Fibroblast of skin of back (primary cell): ENCODE measurements at regions not wholly inside any gene's neighbourhood (a gene's known extent, or its start where the extent isn't known, plus 50 kb on each side); places are given as distances from the start of the nearest gene placed in this dataset.
"Not testable (repeated sequence)": the region's sequence is repeated elsewhere in the genome, so short reads cannot be mapped to it uniquely, and the experiment has no call there.

Source experiments
- DNase-seq: peaks from one replicate; pipeline ENCODE4 v3.0.0-alpha.2; 2013

DNA sequence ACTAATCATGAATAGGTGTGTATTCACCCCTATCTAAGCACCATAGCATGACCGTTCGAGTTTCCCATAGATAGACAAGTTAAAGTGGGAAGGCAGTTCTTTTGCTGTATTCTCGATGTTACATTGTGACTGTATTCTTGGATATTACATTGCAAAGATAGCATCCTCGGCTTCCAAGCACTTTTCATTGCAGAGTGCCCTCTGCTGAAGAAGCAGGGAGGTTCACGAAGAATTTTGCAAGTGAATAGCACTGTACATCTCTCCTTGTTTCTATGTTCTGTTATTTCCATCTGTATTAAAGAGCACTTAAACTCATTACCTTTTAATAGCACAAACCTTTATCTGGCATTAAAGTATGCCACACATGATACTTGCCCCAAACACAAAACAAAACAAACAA, 426.7 kb upstream of the ARX start:
- DNase-seq: no peak

DNA sequence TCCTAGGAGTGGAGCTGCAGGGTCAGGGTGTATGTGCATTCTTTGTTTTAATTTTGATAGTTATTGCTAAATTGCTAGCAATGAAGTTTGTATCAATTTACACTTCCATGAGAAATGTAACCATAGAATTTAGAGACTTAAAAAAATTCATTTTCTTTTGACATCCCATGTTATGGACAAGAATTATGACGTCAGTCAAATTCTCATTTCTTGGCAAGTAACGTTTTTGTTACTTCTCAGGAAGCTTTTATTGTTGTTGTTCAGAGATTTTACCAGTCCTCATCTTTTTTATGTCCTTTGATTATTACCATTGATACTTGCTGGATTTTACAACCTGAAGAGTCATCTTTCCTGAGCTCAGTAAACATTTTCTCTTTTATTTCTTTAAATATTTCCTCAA, 417.5 kb upstream of the ARX start:
- DNase-seq: no peak

- no peak for DNase-seq
These were observed 416.6 kb upstream of the ARX start for GRCh38 chrX:25432396-25432795.

- DNase-seq: no peak
These were observed 412.2 kb upstream of the ARX start for GRCh38 chrX:25427873-25428555.

DNA sequence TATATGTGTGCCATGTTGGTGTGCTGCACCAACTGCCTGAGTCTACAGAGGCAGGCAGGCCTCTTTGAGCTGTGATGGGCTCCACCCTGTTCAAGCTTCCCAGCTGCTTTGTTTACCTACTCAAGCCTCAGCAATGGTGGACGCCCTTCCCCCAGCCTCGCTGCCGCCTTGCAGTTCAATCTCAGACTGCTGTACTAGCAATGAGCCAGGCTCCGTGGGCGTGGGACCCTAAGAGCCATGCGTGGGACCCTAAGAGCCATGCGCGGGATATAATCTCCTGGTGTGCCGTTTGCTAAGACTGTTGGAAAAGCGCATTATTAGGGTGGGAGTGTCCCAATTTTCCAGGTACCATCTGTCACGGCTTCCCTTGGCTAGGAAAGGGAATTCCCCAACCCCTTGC, 388.4 kb upstream of the ARX start:
- not testable (repeated sequence) for DNase-seq

- DNase-seq: no peak
These were observed 373.5 kb upstream of the ARX start for GRCh38 chrX:25389266-25389665.

DNA sequence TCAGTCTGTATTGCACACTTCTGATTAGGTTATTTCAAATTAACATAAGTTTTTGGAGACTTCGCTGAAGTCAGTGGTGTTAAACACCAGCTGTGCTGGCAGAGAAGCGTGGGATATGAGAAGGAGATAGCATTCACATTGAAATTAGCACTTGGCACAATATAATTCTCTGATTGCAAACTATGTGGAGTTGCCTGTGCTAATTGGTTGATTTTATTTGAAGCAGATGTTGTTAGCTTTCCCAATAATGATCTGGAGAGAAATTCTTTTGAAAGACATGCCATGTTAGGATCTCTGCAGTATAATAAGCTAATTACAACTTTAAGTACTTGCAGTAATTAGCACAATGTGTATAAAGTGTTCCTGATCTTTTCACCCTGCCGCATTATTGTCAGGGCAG, 367.4 kb upstream of the ARX start:
- DNase-seq: no peak

DNA sequence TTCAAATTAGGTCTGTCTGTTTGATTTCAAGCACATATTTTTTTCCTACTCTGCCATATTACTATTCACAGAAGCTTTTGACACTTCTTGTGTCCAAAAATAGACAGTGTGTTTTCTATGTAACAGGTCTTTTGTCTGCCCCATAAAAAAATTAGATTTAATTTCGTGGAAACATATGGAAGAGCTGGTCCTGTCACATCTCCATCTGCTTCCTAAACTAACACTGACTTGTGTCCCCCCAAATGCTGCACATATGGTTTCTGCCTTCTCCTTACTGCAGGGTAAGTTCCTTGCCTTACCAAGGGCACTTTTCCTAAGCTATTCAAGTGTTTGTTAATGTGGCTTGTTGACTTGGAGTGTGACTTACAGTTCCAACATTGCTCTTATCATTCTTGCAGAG, 340.7 kb upstream of the ARX start:
- DNase-seq: no peak

GRCh38 chrX:25344161-25344936, 328.6 kb upstream of the ARX start:
- no peak for DNase-seq

DNA sequence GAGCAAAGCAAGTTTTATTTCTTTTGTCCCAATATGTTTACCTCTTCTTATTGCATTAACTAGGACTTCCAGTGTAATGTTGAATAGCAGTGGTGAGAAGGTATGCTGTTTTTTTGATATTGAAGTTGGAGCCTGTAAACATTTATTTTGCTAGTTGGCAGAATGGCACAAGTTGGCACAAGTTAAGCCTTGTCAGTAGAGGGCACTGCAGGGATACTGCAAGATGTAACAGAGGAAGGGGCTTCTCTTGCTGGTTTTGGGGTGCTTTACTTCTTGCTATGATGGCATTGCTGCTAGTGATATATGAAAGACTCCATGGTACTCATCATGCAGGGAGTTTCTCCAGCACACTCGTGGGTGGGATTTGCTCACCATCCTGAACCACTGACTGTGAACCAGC, 327.3 kb upstream of the ARX start:
- DNase-seq: no peak

DNA sequence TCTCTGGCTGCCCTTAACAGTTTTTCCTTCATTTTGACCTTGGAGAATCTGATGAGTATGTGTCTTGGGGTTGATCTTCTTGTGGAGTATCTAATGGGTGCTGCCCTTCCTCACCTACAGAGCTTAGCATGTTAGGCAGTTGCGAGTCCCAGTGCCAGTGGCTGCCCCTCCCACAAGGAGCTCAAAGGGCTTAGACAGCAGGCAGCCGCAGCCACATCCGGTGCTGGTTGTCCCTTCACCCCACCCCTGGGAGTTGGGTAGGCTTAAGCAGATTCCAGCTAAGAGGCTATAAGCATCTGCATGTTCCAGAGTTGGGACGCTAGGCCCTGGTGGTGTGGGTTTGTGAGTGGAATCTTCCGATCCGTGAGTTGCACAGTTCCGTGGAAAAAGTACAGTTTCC, 322.1 kb upstream of the ARX start:
- no peak for DNase-seq

DNA sequence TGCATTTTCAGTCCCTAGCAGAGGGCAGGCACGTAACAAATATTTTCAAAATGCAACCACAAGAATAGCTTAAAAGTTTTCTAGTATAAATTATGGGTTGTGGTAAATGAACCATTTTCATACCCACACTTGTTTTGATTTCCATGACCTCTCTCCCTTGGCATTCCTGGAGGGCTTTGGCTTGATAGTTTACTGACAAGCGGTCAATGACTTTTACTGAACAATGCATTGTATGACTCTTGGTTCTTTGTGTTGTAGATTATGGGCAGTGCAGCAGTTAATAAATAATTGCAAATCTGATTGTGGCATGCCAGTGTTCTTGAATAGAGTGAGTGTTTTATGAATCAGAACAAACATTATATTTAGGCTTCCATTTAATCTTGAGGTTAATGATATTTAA, 285.2 kb upstream of the ARX start:
- no peak for DNase-seq

DNA sequence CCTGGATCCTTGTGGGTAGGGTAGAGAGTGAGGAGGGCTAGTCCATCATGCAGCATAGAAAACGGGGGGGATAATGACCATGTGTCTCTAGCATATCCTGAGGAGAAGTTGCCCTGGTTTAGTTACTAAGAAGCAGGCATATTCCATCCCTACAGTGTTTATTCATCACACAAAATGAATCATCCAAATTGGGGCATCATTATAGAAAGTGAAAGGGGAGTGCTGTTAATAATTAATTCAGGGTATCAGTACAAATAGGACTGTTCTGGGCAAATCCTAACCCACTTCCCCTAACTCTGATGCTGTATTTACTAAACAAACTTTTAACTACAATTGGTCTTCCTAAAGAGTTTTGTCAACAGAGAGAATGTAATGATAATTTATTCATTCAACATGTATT, 281.1 kb upstream of the ARX start:
- DNase-seq: no peak

DNA sequence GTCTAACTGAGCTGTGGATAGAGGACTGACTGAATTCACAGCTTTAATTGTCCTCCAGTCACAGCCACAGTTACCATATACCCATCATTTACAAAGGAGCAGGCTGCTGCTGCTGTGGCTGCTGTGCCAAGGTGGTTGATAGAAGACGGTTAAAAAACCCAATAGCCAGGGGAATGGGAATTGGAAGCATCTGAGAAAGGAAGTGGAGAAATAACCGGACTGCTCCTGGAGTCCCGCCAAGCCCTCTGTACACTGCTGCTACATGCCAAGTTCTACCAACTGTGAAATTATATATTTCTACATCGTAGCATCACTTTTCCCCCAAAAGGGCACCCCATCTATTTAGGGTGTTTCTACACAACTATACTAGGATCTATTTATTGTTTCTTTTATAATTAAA, 279.7 kb upstream of the ARX start:
- no peak for DNase-seq

GRCh38 chrX:25290132-25290531, 274.4 kb upstream of the ARX start:
- no peak for DNase-seq

- no peak for DNase-seq
These were observed 272.9 kb upstream of the ARX start for GRCh38 chrX:25288676-25289075.

GRCh38 chrX:25287521-25287920, 271.8 kb upstream of the ARX start:
- DNase-seq: no peak

DNA sequence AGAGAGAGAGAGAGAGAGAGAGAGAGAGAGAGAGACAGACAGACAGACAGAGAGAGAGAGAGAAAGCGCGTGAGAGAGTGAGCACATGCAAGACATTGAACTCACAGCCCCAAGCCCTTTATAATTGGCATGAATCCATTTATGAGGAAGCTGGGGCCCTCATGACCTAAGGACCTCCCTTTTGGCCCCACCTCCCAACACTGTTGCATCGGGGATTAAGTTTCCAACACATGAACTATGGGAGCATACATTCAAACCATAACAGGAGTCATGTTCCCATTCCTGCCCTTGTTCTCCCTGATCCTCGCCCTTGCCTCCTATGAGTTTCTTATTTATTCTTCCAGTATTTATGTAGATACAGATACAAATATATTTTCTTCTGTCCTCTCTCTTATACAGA, 269.8 kb upstream of the ARX start:
- DNase-seq: no peak

GRCh38 chrX:25279510-25279909, 263.7 kb upstream of the ARX start:
- DNase-seq: no peak

DNA sequence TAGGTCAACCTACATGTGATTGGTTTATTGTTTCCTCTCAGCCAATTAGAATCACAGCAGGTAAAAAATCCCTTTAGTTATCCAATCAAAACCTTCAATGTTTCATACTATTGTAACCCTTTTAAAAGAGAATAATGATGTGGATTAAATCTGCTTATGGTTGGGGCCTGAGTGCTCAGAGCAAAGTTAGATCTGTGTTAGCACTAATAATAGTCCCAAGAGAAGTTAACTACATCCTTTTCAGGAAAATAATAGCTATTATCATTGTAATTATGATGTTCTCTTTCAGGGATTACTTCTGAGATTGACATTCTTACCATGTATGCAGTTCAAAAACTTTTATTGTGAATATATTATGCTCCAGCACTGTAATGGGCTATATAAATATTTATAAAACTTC, 262.6 kb upstream of the ARX start:
- DNase-seq: no peak

DNA sequence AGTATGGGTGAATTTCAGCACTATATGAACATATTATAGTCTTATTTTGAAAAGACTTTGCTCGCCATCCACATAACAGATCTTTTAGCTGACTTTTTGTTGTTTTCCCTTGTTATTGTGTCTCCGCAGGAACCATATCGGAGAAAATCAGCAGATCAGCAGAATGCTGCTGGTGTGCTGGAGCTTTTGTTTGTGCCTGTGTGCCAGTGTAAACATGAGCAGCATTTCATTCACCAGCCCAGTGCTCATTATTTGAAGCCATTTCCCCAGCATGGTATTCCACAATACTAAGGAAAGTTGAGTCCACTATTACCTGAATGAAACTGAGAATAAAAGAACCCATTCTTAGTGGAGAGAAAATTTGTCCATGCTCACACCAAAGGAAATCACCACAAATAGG, 261.8 kb upstream of the ARX start:
- DNase-seq: no peak

DNA sequence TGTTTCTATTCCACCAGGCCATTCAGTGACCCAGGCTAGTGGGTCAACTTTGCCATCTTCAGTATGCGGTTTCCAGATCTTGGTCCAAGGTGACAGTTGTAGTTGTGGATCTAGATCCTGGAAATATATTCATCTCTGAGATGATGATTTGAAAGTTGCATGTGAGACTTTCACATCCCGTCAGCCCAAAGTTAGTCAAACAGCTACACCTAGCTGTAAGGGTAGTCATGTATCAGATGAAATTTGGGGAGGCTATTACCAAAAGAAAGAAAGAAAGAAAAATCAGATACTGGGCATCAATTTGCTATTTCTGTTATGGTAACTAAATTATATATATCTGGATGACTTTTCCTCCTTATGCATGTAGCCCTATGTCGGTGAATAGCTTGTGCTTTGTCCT, 259.4 kb upstream of the ARX start:
- no peak for DNase-seq

DNA sequence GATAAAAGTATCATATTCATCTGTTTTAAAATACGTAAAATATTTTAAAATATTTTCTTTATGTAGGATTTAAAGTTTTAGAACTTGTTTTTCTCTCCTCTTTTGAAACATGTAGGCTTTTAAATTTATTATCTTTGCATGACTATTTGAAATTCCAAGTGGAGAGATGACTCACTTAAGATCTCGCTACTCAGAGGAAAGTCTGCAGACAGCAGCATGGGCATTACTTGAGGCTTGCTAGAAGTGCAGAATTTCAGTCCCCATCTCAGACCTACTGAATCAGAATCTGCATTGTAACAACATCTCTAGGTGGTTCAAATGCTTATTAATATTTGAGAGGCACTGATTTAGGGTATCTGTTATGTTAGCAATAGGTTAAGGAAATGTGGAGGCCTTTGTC, 225.7 kb upstream of the ARX start:
- no peak for DNase-seq

DNA sequence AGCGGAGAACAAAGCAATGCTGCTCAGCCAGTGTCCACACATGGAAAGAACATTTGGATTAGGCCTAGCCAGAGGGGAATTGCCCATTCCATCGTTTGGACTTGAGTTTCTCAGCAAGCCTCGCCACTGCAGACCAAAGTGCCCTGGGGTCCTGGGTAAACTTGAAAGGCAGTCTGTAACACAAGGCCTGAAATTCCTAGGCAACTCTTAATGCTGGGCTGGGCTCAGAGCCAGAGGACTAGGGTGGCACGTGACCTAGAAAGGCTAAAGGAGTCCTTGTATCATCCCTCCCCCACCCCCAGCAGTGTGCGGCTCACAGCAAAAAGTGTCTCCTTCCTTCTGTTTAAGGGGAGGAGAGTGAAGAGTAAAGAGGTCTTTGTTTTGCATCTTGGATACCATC, 210.4 kb upstream of the ARX start:
- DNase-seq: no peak

DNA sequence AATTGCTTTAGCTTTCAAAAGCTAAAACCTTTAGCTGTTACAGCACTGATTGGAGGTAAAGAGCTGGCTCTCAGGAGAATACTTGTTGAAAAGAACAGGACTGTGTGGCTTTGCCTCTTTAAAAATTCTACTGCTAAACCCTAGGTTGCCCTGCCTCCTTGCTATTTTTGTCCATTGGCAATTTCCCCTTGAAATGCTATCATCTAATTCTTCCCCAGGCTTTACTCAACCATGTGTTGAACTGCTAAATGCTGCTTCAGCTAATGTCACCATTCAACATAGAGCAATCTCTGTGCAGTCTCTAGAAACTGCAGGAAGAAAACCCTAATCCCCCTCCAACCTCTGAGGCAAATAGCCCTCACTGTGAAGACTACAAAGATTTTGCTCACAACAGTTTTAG, 203.7 kb upstream of the ARX start:
- DNase-seq: no peak
